ENCODE measurements at regions not wholly inside any gene's neighbourhood (a gene's known extent, or its start where the extent isn't known, plus 50 kb on each side); places are given as distances from the start of the nearest gene placed in this dataset.
A peak's percentile ranks its signal among the peaks of the same experiment; 100 is the strongest.

- TF ChIP-seq, protein P1, sequence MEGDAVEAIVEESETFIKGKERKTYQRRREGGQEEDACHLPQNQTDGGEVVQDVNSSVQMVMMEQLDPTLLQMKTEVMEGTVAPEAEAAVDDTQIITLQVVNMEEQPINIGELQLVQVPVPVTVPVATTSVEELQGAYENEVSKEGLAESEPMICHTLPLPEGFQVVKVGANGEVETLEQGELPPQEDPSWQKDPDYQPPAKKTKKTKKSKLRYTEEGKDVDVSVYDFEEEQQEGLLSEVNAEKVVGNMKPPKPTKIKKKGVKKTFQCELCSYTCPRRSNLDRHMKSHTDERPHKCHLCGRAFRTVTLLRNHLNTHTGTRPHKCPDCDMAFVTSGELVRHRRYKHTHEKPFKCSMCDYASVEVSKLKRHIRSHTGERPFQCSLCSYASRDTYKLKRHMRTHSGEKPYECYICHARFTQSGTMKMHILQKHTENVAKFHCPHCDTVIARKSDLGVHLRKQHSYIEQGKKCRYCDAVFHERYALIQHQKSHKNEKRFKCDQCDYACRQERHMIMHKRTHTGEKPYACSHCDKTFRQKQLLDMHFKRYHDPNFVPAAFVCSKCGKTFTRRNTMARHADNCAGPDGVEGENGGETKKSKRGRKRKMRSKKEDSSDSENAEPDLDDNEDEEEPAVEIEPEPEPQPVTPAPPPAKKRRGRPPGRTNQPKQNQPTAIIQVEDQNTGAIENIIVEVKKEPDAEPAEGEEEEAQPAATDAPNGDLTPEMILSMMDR (conservative IDR thresholded peaks at IDR 0.05; ENCODE audit: low read depth, low read length) = no peak
- DNase-seq (ENCODE audit: low read depth) = no peak
- H3K4me3 ChIP-seq (ENCODE audit: low read length) = no peak overlapping the region
Observed at GRCh38 chr2:5766561-5766960, 74.4 kb downstream of the SOX11 start.

DNA sequence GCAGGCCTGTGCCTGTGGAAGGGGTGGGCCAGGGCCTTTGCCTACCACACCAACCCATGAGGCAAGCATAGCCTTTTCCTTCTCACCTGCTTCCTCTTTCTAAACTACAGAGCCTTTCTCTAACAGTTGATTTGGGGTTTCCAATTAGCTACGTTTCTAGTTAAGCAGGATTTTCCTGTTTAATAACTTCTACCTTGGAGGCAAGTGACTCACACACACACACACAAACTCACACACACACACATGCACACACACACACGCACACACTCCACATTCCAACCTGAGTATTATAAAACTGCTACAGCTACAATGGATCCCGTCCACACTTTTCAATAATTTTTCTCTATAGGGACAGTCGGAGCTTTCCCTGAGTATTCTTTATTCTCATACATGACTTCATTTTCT, 84.9 kb downstream of the SOX11 start:
- peak; percentile 38 for DNase-seq (ENCODE audit: low read depth)
- TF ChIP-seq, protein P1 (conservative IDR thresholded peaks at IDR 0.05; ENCODE audit: low read depth, low read length) = no peak
- H3K4me3 ChIP-seq (ENCODE audit: low read length) = no peak overlapping the region

DNA sequence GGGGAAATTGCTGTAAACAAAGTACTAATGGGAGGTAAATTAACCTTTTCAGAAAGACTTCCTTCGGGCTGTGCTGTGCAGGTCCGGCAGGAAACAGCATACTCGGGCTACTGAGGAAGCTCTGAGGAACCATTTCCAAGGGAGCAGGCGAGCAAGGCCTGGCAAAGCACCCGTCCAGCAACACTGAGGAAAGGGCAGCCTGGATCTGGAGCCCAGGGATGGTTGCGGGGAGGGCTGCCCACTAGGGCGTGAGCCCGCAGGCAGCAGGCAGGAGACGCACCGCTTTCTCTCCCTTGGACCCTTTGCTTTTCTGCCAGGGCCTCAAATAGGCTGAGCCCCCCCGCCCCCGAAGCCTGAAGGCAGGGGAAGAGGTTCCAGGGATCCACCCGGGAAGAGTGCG, 89.5 kb downstream of the SOX11 start:
- no peak overlapping the region for H3K4me3 ChIP-seq (ENCODE audit: low read length)
- TF ChIP-seq, protein P1 (conservative IDR thresholded peaks at IDR 0.05; ENCODE audit: low read depth, low read length) = no peak
- no peak for DNase-seq (ENCODE audit: low read depth)

DNA sequence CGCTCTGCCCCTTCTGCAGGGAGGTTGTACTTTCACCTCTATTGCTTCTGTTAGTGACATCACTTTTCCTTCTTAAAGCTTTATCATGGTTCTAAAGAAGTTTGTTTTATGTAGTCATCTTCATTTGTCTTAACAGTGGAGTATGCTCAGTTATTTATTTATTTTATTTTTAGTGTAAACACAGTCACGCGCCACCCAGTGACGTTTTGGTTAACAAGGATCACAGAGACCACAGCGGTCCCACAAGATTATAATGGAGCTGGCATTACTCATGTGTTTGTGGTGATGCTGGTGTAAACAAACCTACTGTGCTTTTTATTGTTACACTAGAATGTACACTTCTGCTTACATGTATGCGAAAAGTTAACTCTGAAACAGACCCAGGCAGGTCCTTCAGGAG, 89.9 kb downstream of the SOX11 start:
- TF ChIP-seq, protein P1 (conservative IDR thresholded peaks at IDR 0.05; ENCODE audit: low read depth, low read length) = no peak
- DNase-seq (ENCODE audit: low read depth) = no peak
- H3K4me3 ChIP-seq (ENCODE audit: low read length) = no peak overlapping the region

GRCh38 chr2:5788447-5788846, 96.3 kb downstream of the SOX11 start:
- TF ChIP-seq, protein P1 (conservative IDR thresholded peaks at IDR 0.05; ENCODE audit: low read depth, low read length) = no peak
- no peak overlapping the region for H3K4me3 ChIP-seq (ENCODE audit: low read length)
- DNase-seq (ENCODE audit: low read depth) = no peak

DNA sequence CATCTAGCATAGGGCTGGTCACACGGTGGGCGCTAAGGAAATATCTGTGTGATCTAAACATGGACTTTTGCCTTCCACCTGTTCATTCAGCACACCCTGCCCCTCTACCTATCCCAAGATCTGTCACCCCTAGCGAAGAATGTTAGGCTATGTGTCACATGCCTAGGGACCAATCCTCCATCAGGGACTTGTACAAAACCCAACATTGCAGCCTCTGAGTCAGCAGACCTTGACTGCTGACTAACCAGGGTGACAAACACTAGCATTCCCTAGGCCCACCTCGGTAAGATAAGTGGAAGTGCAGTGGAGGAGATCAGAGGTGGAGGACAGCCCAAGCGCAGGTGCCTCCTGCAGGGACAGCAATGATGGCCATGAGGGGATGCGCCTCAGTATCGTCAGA, 99.2 kb downstream of the SOX11 start:
- no peak overlapping the region for H3K4me3 ChIP-seq (ENCODE audit: low read length)
- no peak for DNase-seq (ENCODE audit: low read depth)
- TF ChIP-seq, protein P1 (conservative IDR thresholded peaks at IDR 0.05; ENCODE audit: low read depth, low read length) = no peak

DNA sequence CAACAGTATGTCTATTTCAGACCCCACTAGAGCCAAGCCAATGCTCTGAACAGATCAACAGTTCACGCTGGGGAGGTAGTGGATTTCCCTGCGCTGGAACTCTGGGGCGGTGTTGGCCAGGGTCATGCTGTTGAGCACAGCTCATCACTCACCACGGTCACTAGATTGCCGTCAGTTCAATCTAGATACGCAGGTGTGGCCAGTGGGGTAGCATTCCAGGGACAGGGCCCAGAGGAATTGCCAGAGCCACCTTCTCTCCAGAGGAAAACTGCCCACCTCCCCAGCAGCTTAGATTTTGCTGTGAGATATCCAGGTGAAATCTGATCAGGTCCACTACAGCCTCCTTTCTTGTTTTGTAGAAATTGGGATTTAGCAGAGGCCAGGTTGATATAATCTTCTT, 101.8 kb downstream of the SOX11 start:
- TF ChIP-seq, protein P1 (conservative IDR thresholded peaks at IDR 0.05; ENCODE audit: low read depth, low read length) = no peak
- no peak for DNase-seq (ENCODE audit: low read depth)
- no peak overlapping the region for H3K4me3 ChIP-seq (ENCODE audit: low read length)

All from retinal pigment epithelial cell (primary cell).